Ascending aorta (tissue), 2 donors: ENCODE measurements at regions not wholly inside any gene's neighbourhood (a gene's known extent, or its start where the extent isn't known, plus 50 kb on each side); places are given as distances from the start of the nearest gene placed in this dataset.

ENCODE experiments used
- DNase-seq, 2 donors: peaks; one replicate each; pipeline ENCODE4 v3.0.0-alpha.2; 2019; ENCODE audit warnings: low spot score in 2 of 2
- H3K27ac ChIP-seq, 2 donors: fragments of 200-600 bp; sonication (generic); one replicate each; pipeline ENCODE4 v1.5.1; 2016 to 2017; ENCODE audit warnings: mild to moderate bottlenecking in 1 of 2
- H3K27me3 ChIP-seq: fragments of 200-600 bp; sonication (generic); one replicate; pipeline ENCODE4 v1.5.1; 2017
- H3K36me3 ChIP-seq, 2 donors: fragments of 200-600 bp; sonication (generic); one replicate each; pipeline ENCODE4 v1.5.1; 2016
- H3K4me1 ChIP-seq, 2 donors: fragments of 200-600 bp; sonication (generic); one replicate each; pipeline ENCODE4 v1.5.1; 2016 to 2017; ENCODE audit warnings: mild to moderate bottlenecking in 1 of 2
- H3K4me3 ChIP-seq, 2 donors: fragments of 200-600 bp; sonication (generic); one replicate each; pipeline ENCODE4 v1.5.1; 2016 to 2017; ENCODE audit warnings: mild to moderate bottlenecking in 1 of 2
- H3K9me3 ChIP-seq, 2 donors: fragments of 200-600 bp; sonication (generic); one replicate each; pipeline ENCODE4 v1.5.1; 2016
- intact Hi-C: fragments of 100-400 bp; cut with DNase I; formaldehyde crosslinking; loops from one replicate; pipeline ENCODE4 v1.15.1; 2023
- TF ChIP-seq, protein P1 (sequence below), 3 experiments: fragments of 200-600 bp in 2 of 3; fragments of 450-650 bp in 1 of 3; sonication (generic) in 2 of 3; IDR thresholded peaks; one replicate each; pipeline ENCODE4 v1.5.1; 2016 to 2019; ENCODE audit warnings: antibody characterized with exemption in 3 of 3, mild to moderate bottlenecking in 1 of 3, moderate library complexity in 1 of 3

DNA sequence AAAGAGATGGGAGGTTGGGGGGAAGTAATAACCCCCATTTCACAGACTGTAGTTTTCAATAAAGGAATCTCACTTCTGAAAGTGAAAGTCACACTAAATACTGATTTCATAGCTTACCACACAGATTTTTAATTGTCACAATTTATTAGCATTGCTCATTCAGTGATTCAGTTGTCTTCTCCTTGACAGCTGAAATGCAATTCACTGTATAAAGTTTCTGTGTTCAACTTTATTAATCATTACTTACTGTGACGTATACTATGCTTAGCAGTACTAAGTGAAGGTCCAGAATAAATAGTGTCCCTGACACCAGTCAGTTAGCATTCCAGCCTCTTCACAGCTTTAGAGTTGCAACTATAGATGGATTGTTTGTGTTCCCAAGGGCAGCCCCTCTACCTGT lies 324.1 kb upstream of the CRIM1 start:
- TF ChIP-seq, protein P1, sequence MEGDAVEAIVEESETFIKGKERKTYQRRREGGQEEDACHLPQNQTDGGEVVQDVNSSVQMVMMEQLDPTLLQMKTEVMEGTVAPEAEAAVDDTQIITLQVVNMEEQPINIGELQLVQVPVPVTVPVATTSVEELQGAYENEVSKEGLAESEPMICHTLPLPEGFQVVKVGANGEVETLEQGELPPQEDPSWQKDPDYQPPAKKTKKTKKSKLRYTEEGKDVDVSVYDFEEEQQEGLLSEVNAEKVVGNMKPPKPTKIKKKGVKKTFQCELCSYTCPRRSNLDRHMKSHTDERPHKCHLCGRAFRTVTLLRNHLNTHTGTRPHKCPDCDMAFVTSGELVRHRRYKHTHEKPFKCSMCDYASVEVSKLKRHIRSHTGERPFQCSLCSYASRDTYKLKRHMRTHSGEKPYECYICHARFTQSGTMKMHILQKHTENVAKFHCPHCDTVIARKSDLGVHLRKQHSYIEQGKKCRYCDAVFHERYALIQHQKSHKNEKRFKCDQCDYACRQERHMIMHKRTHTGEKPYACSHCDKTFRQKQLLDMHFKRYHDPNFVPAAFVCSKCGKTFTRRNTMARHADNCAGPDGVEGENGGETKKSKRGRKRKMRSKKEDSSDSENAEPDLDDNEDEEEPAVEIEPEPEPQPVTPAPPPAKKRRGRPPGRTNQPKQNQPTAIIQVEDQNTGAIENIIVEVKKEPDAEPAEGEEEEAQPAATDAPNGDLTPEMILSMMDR (IDR thresholded peaks at IDR 0.05): no peak
- Histone ChIP-seq H3K4me1 (no peaks in the 10 kb centered on the region), H3K36me3 (no peaks in the 10 kb centered on the region), H3K27me3 (no peaks in the 10 kb centered on the region), H3K9me3 (no peaks in the 10 kb centered on the region), H3K27ac (no peak overlapping the region), H3K4me3 (no peak overlapping the region)
- no peak for DNase-seq
- intact Hi-C loops: no loop called here

DNA sequence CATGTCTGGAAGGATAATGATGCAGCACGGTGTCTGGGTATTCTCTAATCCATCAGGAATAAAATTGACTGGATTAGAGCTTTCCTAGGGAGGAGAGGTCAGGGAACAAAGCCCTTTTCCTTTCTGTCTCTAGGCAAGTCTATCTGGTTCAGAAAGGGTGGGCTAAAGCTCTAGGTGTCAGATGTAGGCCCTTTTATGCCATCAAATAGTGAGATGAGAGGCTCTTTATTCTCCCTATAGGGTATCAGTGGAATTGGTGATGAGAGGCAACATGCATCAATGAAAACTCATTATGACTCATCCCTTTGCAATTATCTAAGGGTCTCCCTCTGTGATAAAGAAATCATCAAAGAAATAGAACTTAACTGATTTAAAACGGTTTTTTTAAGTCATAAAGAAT lies 328.0 kb upstream of the CRIM1 start:
- H3K27ac ChIP-seq: no peak overlapping the region
- no peaks in the 10 kb centered on the region for H3K36me3 ChIP-seq
- intact Hi-C loops: no loop called here
- DNase-seq: no peak
- H3K4me1 ChIP-seq: no peaks in the 10 kb centered on the region
- no peak overlapping the region for H3K4me3 ChIP-seq
- H3K27me3 ChIP-seq: no peaks in the 10 kb centered on the region
- no peaks in the 10 kb centered on the region for H3K9me3 ChIP-seq
- TF ChIP-seq, protein P1 (IDR thresholded peaks at IDR 0.05): no peak

DNA sequence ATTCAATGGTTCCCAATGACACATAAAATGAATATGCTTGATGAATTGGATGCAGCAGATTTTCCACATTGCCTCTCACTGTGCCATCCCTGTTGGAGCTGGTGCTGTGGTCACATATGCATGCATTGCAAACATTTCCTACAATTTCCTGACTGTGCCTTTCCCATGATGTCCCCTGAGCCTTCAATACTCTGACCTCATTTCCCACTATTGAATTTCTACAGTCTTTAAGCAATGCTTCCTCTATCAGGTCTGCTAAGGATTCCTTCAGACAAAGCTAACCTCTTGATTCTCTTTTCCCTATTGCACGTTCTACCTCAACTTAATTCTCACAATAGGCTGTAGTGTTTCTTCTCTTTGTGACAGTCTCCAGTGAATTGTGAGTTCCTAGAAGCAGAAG lies 342.5 kb upstream of the CRIM1 start:
- H3K4me3 ChIP-seq: no peak overlapping the region
- intact Hi-C loops: no loop called here
- TF ChIP-seq, protein P1 (IDR thresholded peaks at IDR 0.05): no peak

DNA sequence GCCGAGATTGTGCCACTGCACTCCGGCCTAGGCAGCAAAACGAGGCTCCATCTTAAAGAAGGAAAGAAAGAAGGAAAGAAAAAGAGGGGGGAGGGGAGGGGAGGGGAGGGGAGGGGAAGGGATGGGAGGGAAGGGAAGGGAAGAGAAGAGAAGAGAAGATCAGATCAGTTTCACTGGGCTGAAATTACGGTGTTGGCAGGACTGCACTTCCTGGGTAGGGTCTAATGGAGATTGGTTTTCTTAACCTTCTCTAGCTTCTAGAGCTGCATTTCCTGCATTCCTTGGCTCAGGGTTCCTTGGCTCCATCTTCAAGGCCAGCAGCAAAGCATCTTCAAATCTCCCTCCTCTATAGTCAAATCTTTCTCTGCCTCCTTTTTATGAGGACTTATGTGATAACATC lies 349.1 kb upstream of the CRIM1 start:
- Histone ChIP-seq H3K4me3 (no peak overlapping the region), H3K36me3 (no peaks in the 10 kb centered on the region), H3K27me3 (no peaks in the 10 kb centered on the region), H3K9me3 (no peaks in the 10 kb centered on the region), H3K27ac (no peak overlapping the region), H3K4me1 (no peaks in the 10 kb centered on the region)
- intact Hi-C loops: no loop called here
- DNase-seq: no peak
- TF ChIP-seq, protein P1 (IDR thresholded peaks at IDR 0.05): no peak

More for the DNA sequence above, 342.5 kb upstream of the CRIM1 start:
- H3K9me3 ChIP-seq: no peaks in the 10 kb centered on the region
- no peaks in the 10 kb centered on the region for H3K4me1 ChIP-seq
- no peaks in the 10 kb centered on the region for H3K36me3 ChIP-seq
- H3K27ac ChIP-seq: no peak overlapping the region
- DNase-seq: no peak
- no peaks in the 10 kb centered on the region for H3K27me3 ChIP-seq

DNA sequence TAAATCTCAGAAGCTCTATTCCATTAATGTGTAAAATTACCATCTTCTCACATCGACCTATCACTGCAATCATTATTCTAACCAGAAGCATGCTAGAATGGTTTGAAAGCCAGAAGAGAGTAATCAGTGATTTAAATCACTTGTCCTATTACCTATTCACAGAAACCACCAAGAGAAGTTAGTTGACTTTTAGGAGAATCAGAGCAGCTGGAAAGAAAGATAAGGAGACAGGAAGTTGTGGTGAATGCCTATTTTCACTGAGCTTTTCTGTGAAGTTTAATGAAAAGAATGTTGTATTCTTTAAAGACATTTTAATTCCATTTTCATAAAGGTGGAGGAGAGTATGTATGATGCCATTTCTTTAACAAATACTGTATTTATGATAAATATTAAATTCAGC lies 352.6 kb upstream of the CRIM1 start:
- intact Hi-C loops: no loop called here
- no peak for DNase-seq
- TF ChIP-seq, protein P1 (IDR thresholded peaks at IDR 0.05): no peak
- H3K4me1 ChIP-seq: no peaks in the 10 kb centered on the region
- H3K27ac ChIP-seq: no peak overlapping the region
- no peak overlapping the region for H3K4me3 ChIP-seq
- no peaks in the 10 kb centered on the region for H3K9me3 ChIP-seq
- no peaks in the 10 kb centered on the region for H3K36me3 ChIP-seq
- no peaks in the 10 kb centered on the region for H3K27me3 ChIP-seq

DNA sequence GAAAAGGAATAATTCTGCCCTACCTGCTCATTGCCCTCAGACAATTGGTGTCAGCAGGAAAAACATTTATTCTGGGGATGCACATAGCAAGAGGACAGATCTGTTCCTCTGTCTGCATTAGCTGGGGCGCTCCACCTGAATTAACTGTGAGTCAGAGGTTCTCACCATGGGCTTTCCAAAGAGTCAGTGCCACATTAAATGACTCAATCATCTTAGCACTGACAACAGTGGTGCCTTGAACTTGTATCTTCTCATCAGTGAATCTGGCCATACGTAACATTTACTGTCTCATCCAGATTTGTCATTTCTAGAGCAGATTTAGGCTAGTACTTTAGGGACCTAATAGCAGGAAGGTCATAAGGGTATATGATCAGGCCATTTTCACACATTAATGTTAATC lies 358.1 kb upstream of the CRIM1 start:
- Histone ChIP-seq H3K36me3 (no peaks in the 10 kb centered on the region), H3K4me1 (no peaks in the 10 kb centered on the region), H3K27me3 (no peaks in the 10 kb centered on the region), H3K9me3 (no peaks in the 10 kb centered on the region), H3K4me3 (no peak overlapping the region), H3K27ac (no peak overlapping the region)
- DNase-seq: no peak
- intact Hi-C loops: no loop called here
- TF ChIP-seq, protein P1 (IDR thresholded peaks at IDR 0.05): no peak
